ENCODE measurements at regions not wholly inside any gene's neighbourhood (a gene's known extent, or its start where the extent isn't known, plus 50 kb on each side); places are given as distances from the start of the nearest gene placed in this dataset.
A peak's percentile ranks its signal among the peaks of the same experiment; 100 is the strongest.

- CTCF ChIA-PET: interaction anchor here (1.3 to 22.6 kb wide), 4 partner anchors 10 to 547 kb away, joined by 3 to 533 read pairs (median 7); no protein-coding TSS in a partner anchor
- POLR2A ChIA-PET: interaction anchor here (0.7 to 1.5 kb wide), 3 partner anchors 10 to 552 kb away, joined by 3 to 5 read pairs (median 5); no protein-coding TSS in a partner anchor
- DNase-seq (ENCODE audit: low read depth, low spot score): no peak
- no peak overlapping the region for H3K4me3 ChIP-seq (ENCODE audit: low read depth, low read length)
- TF ChIP-seq CTCF (IDR thresholded peaks at IDR 0.05; ENCODE audit: insufficient read depth, low read length, missing control alignments): no peak
Observed at GRCh38 chr11:95703049-95703448, 86.5 kb downstream of the FAM76B start.

GRCh38 chr11:95702526-95702925 lies 87.1 kb downstream of the FAM76B start:
- DNase-seq (ENCODE audit: low read depth, low spot score): peak; percentile 63
- no peak overlapping the region for H3K4me3 ChIP-seq (ENCODE audit: low read depth, low read length)
- POLR2A ChIA-PET: interaction anchor here (0.7 to 1.5 kb wide), 4 partner anchors 10 to 552 kb away, joined by 3 to 5 read pairs (median 4); no protein-coding TSS in a partner anchor
- CTCF ChIA-PET: interaction anchor here (1.3 to 22.6 kb wide), 3 partner anchors 9 to 547 kb away, joined by 3 to 533 read pairs (median 9); no protein-coding TSS in a partner anchor
- TF ChIP-seq CTCF (IDR thresholded peaks at IDR 0.05; ENCODE audit: insufficient read depth, low read length, missing control alignments): no peak

- H3K4me3 ChIP-seq (ENCODE audit: low read depth, low read length): no peak overlapping the region
- CTCF ChIA-PET: interaction anchor here (0.7 to 22.6 kb wide), 3 partner anchors 155 to 545 kb away, joined by 3 to 533 read pairs (median 4); no protein-coding TSS in a partner anchor
- TF ChIP-seq CTCF (IDR thresholded peaks at IDR 0.05; ENCODE audit: insufficient read depth, low read length, missing control alignments): no peak
- no peak for DNase-seq (ENCODE audit: low read depth, low spot score)
- POLR2A ChIA-PET: no interaction called here
Observed at GRCh38 chr11:95700471-95700817, 89.1 kb downstream of the FAM76B start.

GRCh38 chr11:95699631-95700470 lies 89.7 kb downstream of the FAM76B start:
- ChIA-PET CTCF (interaction anchor here (0.7 to 22.6 kb wide), 6 partner anchors 9 to 544 kb away, joined by 3 to 533 read pairs (median 4); no protein-coding TSS in a partner anchor), POLR2A (no interaction called here)
- no peak for DNase-seq (ENCODE audit: low read depth, low spot score)
- TF ChIP-seq CTCF (IDR thresholded peaks at IDR 0.05; ENCODE audit: insufficient read depth, low read length, missing control alignments): no peak
- H3K4me3 ChIP-seq (ENCODE audit: low read depth, low read length): no peak overlapping the region

GRCh38 chr11:95698676-95699557 lies 90.7 kb downstream of the FAM76B start:
- POLR2A ChIA-PET: no interaction called here
- TF ChIP-seq CTCF (IDR thresholded peaks at IDR 0.05; ENCODE audit: insufficient read depth, low read length, missing control alignments): no peak
- no peak overlapping the region for H3K4me3 ChIP-seq (ENCODE audit: low read depth, low read length)
- no peak for DNase-seq (ENCODE audit: low read depth, low spot score)
- CTCF ChIA-PET: interaction anchor here (0.9 to 22.6 kb wide), 4 partner anchors 10 to 543 kb away, joined by 3 to 533 read pairs (median 4); no protein-coding TSS in a partner anchor
